ENCODE measurements at regions not wholly inside any gene's neighbourhood (a gene's known extent, or its start where the extent isn't known, plus 50 kb on each side); places are given as distances from the start of the nearest gene placed in this dataset.

GRCh38 chr5:60143942-60144549 lies 250.5 kb upstream of the PDE4D start:
- 65 to 76% methylated on average over 5 of the region's 5 CpGs for WGBS, 2 donors
- no peaks in the 10 kb centered on the region for H3K36me3 ChIP-seq (ENCODE audit: control insufficient read depth in 2 of 2, insufficient read depth in 2 of 2, low read length in 1 of 2)
- no peak overlapping the region for H3K27ac ChIP-seq (ENCODE audit: low read depth in 2 of 2, low read length in 1 of 2)
- no peak overlapping the region for H3K4me3 ChIP-seq (ENCODE audit: low read depth in 1 of 2, low read length in 2 of 2)
- H3K9me3 ChIP-seq (ENCODE audit: control insufficient read depth in 2 of 2, insufficient read depth in 1 of 2, low read depth in 1 of 2, low read length in 1 of 2) = no peaks in the 10 kb centered on the region
- H3K4me1 ChIP-seq (ENCODE audit: control insufficient read depth in 2 of 2, insufficient read depth in 2 of 2, low read length in 1 of 2) = no peaks in the 10 kb centered on the region
- H3K27me3 ChIP-seq (ENCODE audit: control insufficient read depth in 1 of 2, insufficient read depth in 2 of 2, low read length in 2 of 2) = no peaks in the 10 kb centered on the region

- WGBS, 2 donors = 68 to 75% methylated on average over 2 of the region's 2 CpGs
- no peaks in the 10 kb centered on the region for H3K9me3 ChIP-seq (ENCODE audit: control insufficient read depth in 2 of 2, insufficient read depth in 1 of 2, low read depth in 1 of 2, low read length in 1 of 2)
- H3K4me1 ChIP-seq (ENCODE audit: control insufficient read depth in 2 of 2, insufficient read depth in 2 of 2, low read length in 1 of 2) = no peaks in the 10 kb centered on the region
- no peak overlapping the region for H3K27ac ChIP-seq (ENCODE audit: low read depth in 2 of 2, low read length in 1 of 2)
- H3K27me3 ChIP-seq (ENCODE audit: control insufficient read depth in 1 of 2, insufficient read depth in 2 of 2, low read length in 2 of 2) = no peaks in the 10 kb centered on the region
- no peaks in the 10 kb centered on the region for H3K36me3 ChIP-seq (ENCODE audit: control insufficient read depth in 2 of 2, insufficient read depth in 2 of 2, low read length in 1 of 2)
- H3K4me3 ChIP-seq (ENCODE audit: low read depth in 1 of 2, low read length in 2 of 2) = no peak overlapping the region
These were observed 247.6 kb upstream of the PDE4D start for GRCh38 chr5:60141119-60141518.

GRCh38 chr5:60136841-60137240 lies 243.3 kb upstream of the PDE4D start:
- Histone ChIP-seq H3K27me3 (ENCODE audit: control insufficient read depth in 1 of 2, insufficient read depth in 2 of 2, low read length in 2 of 2) (no peaks in the 10 kb centered on the region), H3K4me1 (ENCODE audit: control insufficient read depth in 2 of 2, insufficient read depth in 2 of 2, low read length in 1 of 2) (no peaks in the 10 kb centered on the region), H3K27ac (ENCODE audit: low read depth in 2 of 2, low read length in 1 of 2) (no peak overlapping the region), H3K9me3 (ENCODE audit: control insufficient read depth in 2 of 2, insufficient read depth in 1 of 2, low read depth in 1 of 2, low read length in 1 of 2) (no peaks in the 10 kb centered on the region), H3K36me3 (ENCODE audit: control insufficient read depth in 2 of 2, insufficient read depth in 2 of 2, low read length in 1 of 2) (no peaks in the 10 kb centered on the region), H3K4me3 (ENCODE audit: low read depth in 1 of 2, low read length in 2 of 2) (no peak overlapping the region)
- WGBS, 2 donors = 0 to 17% methylated on average over 1 of the region's 1 CpG

GRCh38 chr5:60131504-60131903 lies 238.0 kb upstream of the PDE4D start:
- H3K4me3 ChIP-seq (ENCODE audit: low read depth in 1 of 2, low read length in 2 of 2) = no peak overlapping the region
- no peak overlapping the region for H3K27ac ChIP-seq (ENCODE audit: low read depth in 2 of 2, low read length in 1 of 2)
- H3K4me1 ChIP-seq (ENCODE audit: control insufficient read depth in 2 of 2, insufficient read depth in 2 of 2, low read length in 1 of 2) = no peaks in the 10 kb centered on the region
- H3K27me3 ChIP-seq (ENCODE audit: control insufficient read depth in 1 of 2, insufficient read depth in 2 of 2, low read length in 2 of 2) = no peaks in the 10 kb centered on the region
- H3K36me3 ChIP-seq (ENCODE audit: control insufficient read depth in 2 of 2, insufficient read depth in 2 of 2, low read length in 1 of 2) = no peaks in the 10 kb centered on the region
- no peaks in the 10 kb centered on the region for H3K9me3 ChIP-seq (ENCODE audit: control insufficient read depth in 2 of 2, insufficient read depth in 1 of 2, low read depth in 1 of 2, low read length in 1 of 2)
- 93 to 96% methylated on average over 1 of the region's 1 CpG for WGBS, 2 donors

- 92 to 94% methylated on average over 2 of the region's 2 CpGs for WGBS, 2 donors
These were observed 232.1 kb upstream of the PDE4D start for GRCh38 chr5:60125636-60126035.

GRCh38 chr5:60102961-60103693 lies 209.6 kb upstream of the PDE4D start:
- no peaks in the 10 kb centered on the region for H3K9me3 ChIP-seq (ENCODE audit: control insufficient read depth in 2 of 2, insufficient read depth in 1 of 2, low read depth in 1 of 2, low read length in 1 of 2)
- WGBS, 2 donors = 73 to 74% methylated on average over 4 of the region's 4 CpGs
- no peaks in the 10 kb centered on the region for H3K36me3 ChIP-seq (ENCODE audit: control insufficient read depth in 2 of 2, insufficient read depth in 2 of 2, low read length in 1 of 2)
- no peak overlapping the region for H3K27ac ChIP-seq (ENCODE audit: low read depth in 2 of 2, low read length in 1 of 2)
- no peaks in the 10 kb centered on the region for H3K4me1 ChIP-seq (ENCODE audit: control insufficient read depth in 2 of 2, insufficient read depth in 2 of 2, low read length in 1 of 2)
- H3K27me3 ChIP-seq (ENCODE audit: control insufficient read depth in 1 of 2, insufficient read depth in 2 of 2, low read length in 2 of 2) = no peaks in the 10 kb centered on the region
- H3K4me3 ChIP-seq (ENCODE audit: low read depth in 1 of 2, low read length in 2 of 2) = no peak overlapping the region

More at GRCh38 chr5:60125636-60126035, 232.1 kb upstream of the PDE4D start:
- no peaks in the 10 kb centered on the region for H3K27me3 ChIP-seq (ENCODE audit: control insufficient read depth in 1 of 2, insufficient read depth in 2 of 2, low read length in 2 of 2)
- H3K4me3 ChIP-seq (ENCODE audit: low read depth in 1 of 2, low read length in 2 of 2) = no peak overlapping the region
- H3K27ac ChIP-seq (ENCODE audit: low read depth in 2 of 2, low read length in 1 of 2) = no peak overlapping the region
- no peaks in the 10 kb centered on the region for H3K36me3 ChIP-seq (ENCODE audit: control insufficient read depth in 2 of 2, insufficient read depth in 2 of 2, low read length in 1 of 2)
- no peaks in the 10 kb centered on the region for H3K4me1 ChIP-seq (ENCODE audit: control insufficient read depth in 2 of 2, insufficient read depth in 2 of 2, low read length in 1 of 2)
- no peaks in the 10 kb centered on the region for H3K9me3 ChIP-seq (ENCODE audit: control insufficient read depth in 2 of 2, insufficient read depth in 1 of 2, low read depth in 1 of 2, low read length in 1 of 2)

GRCh38 chr5:60101573-60101972 lies 208.0 kb upstream of the PDE4D start:
- Histone ChIP-seq H3K36me3 (ENCODE audit: control insufficient read depth in 2 of 2, insufficient read depth in 2 of 2, low read length in 1 of 2) (no peaks in the 10 kb centered on the region), H3K4me3 (ENCODE audit: low read depth in 1 of 2, low read length in 2 of 2) (no peak overlapping the region), H3K27ac (ENCODE audit: low read depth in 2 of 2, low read length in 1 of 2) (no peak overlapping the region), H3K27me3 (ENCODE audit: control insufficient read depth in 1 of 2, insufficient read depth in 2 of 2, low read length in 2 of 2) (no peaks in the 10 kb centered on the region), H3K9me3 (ENCODE audit: control insufficient read depth in 2 of 2, insufficient read depth in 1 of 2, low read depth in 1 of 2, low read length in 1 of 2) (no peaks in the 10 kb centered on the region), H3K4me1 (ENCODE audit: control insufficient read depth in 2 of 2, insufficient read depth in 2 of 2, low read length in 1 of 2) (no peaks in the 10 kb centered on the region)
- 46 to 55% methylated on average over 1 of the region's 1 CpG for WGBS, 2 donors

GRCh38 chr5:60092671-60093422 lies 199.3 kb upstream of the PDE4D start:
- Histone ChIP-seq H3K36me3 (ENCODE audit: control insufficient read depth in 2 of 2, insufficient read depth in 2 of 2, low read length in 1 of 2) (no peaks in the 10 kb centered on the region), H3K4me3 (ENCODE audit: low read depth in 1 of 2, low read length in 2 of 2) (no peak overlapping the region), H3K4me1 (ENCODE audit: control insufficient read depth in 2 of 2, insufficient read depth in 2 of 2, low read length in 1 of 2) (no peaks in the 10 kb centered on the region), H3K9me3 (ENCODE audit: control insufficient read depth in 2 of 2, insufficient read depth in 1 of 2, low read depth in 1 of 2, low read length in 1 of 2) (no peaks in the 10 kb centered on the region), H3K27me3 (ENCODE audit: control insufficient read depth in 1 of 2, insufficient read depth in 2 of 2, low read length in 2 of 2) (no peaks in the 10 kb centered on the region), H3K27ac (ENCODE audit: low read depth in 2 of 2, low read length in 1 of 2) (no peak overlapping the region)
- 64 to 68% methylated on average over 6 of the region's 6 CpGs for WGBS, 2 donors

GRCh38 chr5:60086583-60086982 lies 193.1 kb upstream of the PDE4D start:
- Histone ChIP-seq H3K9me3 (ENCODE audit: control insufficient read depth in 2 of 2, insufficient read depth in 1 of 2, low read depth in 1 of 2, low read length in 1 of 2) (peaks cover 0 to 3% of the 10 kb centered on the region in 2 donors), H3K4me3 (ENCODE audit: low read depth in 1 of 2, low read length in 2 of 2) (no peak overlapping the region), H3K4me1 (ENCODE audit: control insufficient read depth in 2 of 2, insufficient read depth in 2 of 2, low read length in 1 of 2) (no peaks in the 10 kb centered on the region), H3K36me3 (ENCODE audit: control insufficient read depth in 2 of 2, insufficient read depth in 2 of 2, low read length in 1 of 2) (no peaks in the 10 kb centered on the region), H3K27me3 (ENCODE audit: control insufficient read depth in 1 of 2, insufficient read depth in 2 of 2, low read length in 2 of 2) (no peaks in the 10 kb centered on the region), H3K27ac (ENCODE audit: low read depth in 2 of 2, low read length in 1 of 2) (no peak overlapping the region)

All from esophagus (tissue), 2 donors.